ENCODE measurements at regions not wholly inside any gene's neighbourhood (a gene's known extent, or its start where the extent isn't known, plus 50 kb on each side); places are given as distances from the start of the nearest gene placed in this dataset.

DNA sequence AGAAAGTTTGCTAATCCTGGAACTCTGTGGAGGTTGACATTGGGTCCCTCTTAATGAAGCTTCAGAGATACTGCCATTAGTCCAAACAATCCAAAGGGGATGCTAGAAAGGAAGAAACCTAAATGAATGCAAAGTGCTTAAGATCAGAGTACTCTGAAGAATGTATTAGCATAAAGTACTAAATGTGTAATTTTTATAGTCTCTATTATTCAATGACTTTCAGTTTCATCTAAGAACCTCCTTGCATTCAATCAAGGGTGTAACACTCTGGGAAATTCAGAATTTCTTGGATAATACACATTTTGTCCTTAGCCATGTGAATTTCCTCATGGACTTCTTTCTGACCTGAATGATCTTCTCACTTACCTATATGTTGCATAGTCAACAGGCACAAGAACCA lies 1078.5 kb upstream of the ADGRL4 start:
- Histone ChIP-seq H3K27me3 (ENCODE audit: control insufficient read depth, insufficient read depth, low read length, poor library complexity, severe bottlenecking) (no peaks in the 10 kb centered on the region), H3K4me3 (ENCODE audit: low read length) (no peak overlapping the region), H3K9me3 (ENCODE audit: control insufficient read depth, low read length) (no peaks in the 10 kb centered on the region), H3K36me3 (ENCODE audit: control insufficient read depth, insufficient read depth, low read length) (no peaks in the 10 kb centered on the region), H3K9ac (ENCODE audit: extremely low read depth, low read length, poor library complexity, severe bottlenecking) (no peak overlapping the region), H3K27ac (ENCODE audit: low read depth, low read length) (no peak overlapping the region), H3K4me1 (ENCODE audit: control insufficient read depth, insufficient read depth, low read length) (no peaks in the 10 kb centered on the region)
- Mint-ChIP-seq H3K9me3 (peaks cover 2% of the 10 kb centered on the region), H3K27me3 (ENCODE audit: insufficient read depth) (no peaks in the 10 kb centered on the region), H3K4me1 (no peaks in the 10 kb centered on the region), H3K27ac (peak overlapping the region; percentile 16), H3K36me3 (ENCODE audit: low read depth) (peaks cover 2% of the 10 kb centered on the region), H3K4me3 (no peak overlapping the region)
- no peak for TF ChIP-seq CTCF (conservative IDR thresholded peaks at IDR 0.05)
- no peak for DNase-seq

GRCh38 chr1:80083892-80084291 lies 1077.4 kb upstream of the ADGRL4 start:
- H3K27me3 ChIP-seq (ENCODE audit: control insufficient read depth, insufficient read depth, low read length, poor library complexity, severe bottlenecking), result no peaks in the 10 kb centered on the region
- H3K9me3 ChIP-seq (ENCODE audit: control insufficient read depth, low read length), result no peaks in the 10 kb centered on the region
- no peaks in the 10 kb centered on the region for H3K4me1 ChIP-seq (ENCODE audit: control insufficient read depth, insufficient read depth, low read length)
- DNase-seq, result no peak
- H3K36me3 Mint-ChIP-seq (ENCODE audit: low read depth), result peaks cover 2% of the 10 kb centered on the region
- no peak overlapping the region for H3K4me3 Mint-ChIP-seq
- WGBS, 2 experiments (ENCODE audit: insufficient coverage in 1 of 2, insufficient read length in 1 of 2), result 86 to 100% methylated on average over 1 of the region's 1 CpG
- H3K36me3 ChIP-seq (ENCODE audit: control insufficient read depth, insufficient read depth, low read length), result no peaks in the 10 kb centered on the region
- H3K4me1 Mint-ChIP-seq, result no peaks in the 10 kb centered on the region
- H3K27me3 Mint-ChIP-seq (ENCODE audit: insufficient read depth), result no peaks in the 10 kb centered on the region
- no peak for TF ChIP-seq CTCF (conservative IDR thresholded peaks at IDR 0.05)
- H3K27ac Mint-ChIP-seq, result no peak overlapping the region
- H3K27ac ChIP-seq (ENCODE audit: low read depth, low read length), result no peak overlapping the region
- peaks cover 2% of the 10 kb centered on the region for H3K9me3 Mint-ChIP-seq
- no peak overlapping the region for H3K4me3 ChIP-seq (ENCODE audit: low read length)
- H3K9ac ChIP-seq (ENCODE audit: extremely low read depth, low read length, poor library complexity, severe bottlenecking), result no peak overlapping the region

GRCh38 chr1:80076469-80076868 lies 1069.9 kb upstream of the ADGRL4 start:
- H3K9me3 Mint-ChIP-seq, result no peaks in the 10 kb centered on the region
- no peak for DNase-seq
- no peak overlapping the region for H3K4me3 Mint-ChIP-seq
- no peaks in the 10 kb centered on the region for H3K27me3 Mint-ChIP-seq (ENCODE audit: insufficient read depth)
- Histone ChIP-seq H3K9me3 (ENCODE audit: control insufficient read depth, low read length) (no peaks in the 10 kb centered on the region), H3K36me3 (ENCODE audit: control insufficient read depth, insufficient read depth, low read length) (no peaks in the 10 kb centered on the region), H3K4me3 (ENCODE audit: low read length) (no peak overlapping the region), H3K27me3 (ENCODE audit: control insufficient read depth, insufficient read depth, low read length, poor library complexity, severe bottlenecking) (no peaks in the 10 kb centered on the region), H3K27ac (ENCODE audit: low read depth, low read length) (no peak overlapping the region), H3K4me1 (ENCODE audit: control insufficient read depth, insufficient read depth, low read length) (no peaks in the 10 kb centered on the region), H3K9ac (ENCODE audit: extremely low read depth, low read length, poor library complexity, severe bottlenecking) (no peak overlapping the region)
- peaks cover 4% of the 10 kb centered on the region for H3K4me1 Mint-ChIP-seq
- TF ChIP-seq CTCF (conservative IDR thresholded peaks at IDR 0.05), result no peak
- no peak overlapping the region for H3K27ac Mint-ChIP-seq
- no peaks in the 10 kb centered on the region for H3K36me3 Mint-ChIP-seq (ENCODE audit: low read depth)

All from endodermal cell (in vitro differentiated cells).